ENCODE measurements at regions not wholly inside any gene's neighbourhood (a gene's known extent, or its start where the extent isn't known, plus 50 kb on each side); places are given as distances from the start of the nearest gene placed in this dataset.

DNA sequence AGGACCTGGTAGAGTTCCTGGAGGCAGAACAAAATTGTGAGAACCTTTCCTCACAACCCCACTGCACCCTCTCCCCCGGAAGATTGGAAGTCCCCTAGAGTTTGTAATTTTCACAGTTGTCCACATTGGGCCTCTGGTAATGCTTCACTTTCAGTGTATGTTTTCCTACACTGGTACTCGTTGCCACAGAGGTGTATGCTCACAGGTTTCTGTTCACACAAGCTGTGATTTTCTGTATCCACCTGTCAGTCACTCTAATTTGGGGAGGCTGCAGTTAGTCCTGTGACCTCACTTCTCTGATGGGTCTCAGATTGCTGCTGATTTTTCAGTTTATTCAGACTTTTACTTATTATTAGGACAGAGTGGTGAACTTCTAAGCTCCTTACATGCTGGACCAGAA lies 66.4 kb upstream of the BMP4 start:
- Histone ChIP-seq H4K8ac (ENCODE audit: extremely low read depth, insufficient read depth, low read length) (no peak overlapping the region), H3K4me1 (replicated peaks in 1 of 4; ENCODE audit: control insufficient read depth in 3 of 4, insufficient read depth in 4 of 4, low read length in 3 of 4) (no peaks in the 10 kb centered on the region), H2BK120ac (replicated peaks; ENCODE audit: low read depth, low read length) (no peak overlapping the region), H3K79me2 (ENCODE audit: control insufficient read depth in 1 of 2, insufficient read depth in 2 of 2, low read length in 2 of 2) (no peaks in the 10 kb centered on the region), H3K36me3 (ENCODE audit: control insufficient read depth in 2 of 4, insufficient read depth in 4 of 4, low read length in 3 of 4) (no peaks in the 10 kb centered on the region), H3K18ac (ENCODE audit: extremely low read depth, low read length) (no peak overlapping the region), H3K27me3 (replicated peaks in 1 of 4; ENCODE audit: control insufficient read depth in 3 of 4, extremely low read depth in 1 of 4, insufficient read depth in 3 of 4, low read length in 3 of 4) (no peaks in the 10 kb centered on the region), H4K20me1 (replicated peaks in 1 of 2; ENCODE audit: control insufficient read depth in 1 of 2, insufficient read depth in 2 of 2, low read length in 2 of 2) (no peaks in the 10 kb centered on the region), H2AFZ (ENCODE audit: low read length) (peak overlapping the region; percentile 19; the same call in 1 of the 2 replicates), H2BK15ac (ENCODE audit: low read length) (no peak overlapping the region), H3K9ac (replicated peaks in 1 of 4; ENCODE audit: extremely low read depth in 1 of 4, low read depth in 3 of 4, low read length in 3 of 4) (no peak overlapping the region), H3K4me2 (ENCODE audit: insufficient read depth in 1 of 2, low read depth in 2 of 2, low read length in 2 of 2) (no peak overlapping the region), H2AK5ac (ENCODE audit: low read depth, low read length) (no peak overlapping the region), H3K4me3 (ENCODE audit: extremely low read depth in 1 of 4, insufficient read depth in 2 of 4, low read depth in 3 of 4, low read length in 4 of 4) (no peak overlapping the region), H3K9me3 (ENCODE audit: insufficient read depth in 2 of 2, low read depth in 1 of 2, low read length in 1 of 2) (peaks cover 0 to 3% of the 10 kb centered on the region in 2 experiments; a peak in 1 of 4 replicates), H2BK5ac (ENCODE audit: low read depth, low read length) (no peak overlapping the region), H2BK20ac (ENCODE audit: low read length) (no peak overlapping the region), H3K23ac (ENCODE audit: insufficient read length) (no peak overlapping the region), H3K4ac (replicated peaks; ENCODE audit: insufficient read length, low read depth, low read length) (no peak overlapping the region), H4K5ac (ENCODE audit: insufficient read length, low read depth, low read length) (no peak overlapping the region), H3K27ac (ENCODE audit: low read depth, low read length) (no peak overlapping the region), H3K56ac (replicated peaks; ENCODE audit: insufficient read length, low read depth, low read length) (no peak overlapping the region), H3K14ac (ENCODE audit: insufficient read length) (no peak overlapping the region), H4K91ac (replicated peaks; ENCODE audit: insufficient read length, low read length) (no peak overlapping the region), H2BK12ac (ENCODE audit: low read depth, low read length) (no peak overlapping the region), H3K79me1 (ENCODE audit: low read depth, low read length) (no peaks in the 10 kb centered on the region), H3K23me2 (ENCODE audit: low read depth, low read length) (no peaks in the 10 kb centered on the region)
- TF ChIP-seq KDM4A (IDR thresholded peaks at IDR 0.05; ENCODE audit: low read depth, low read length, severe bottlenecking) (no peak), ZNF274 (IDR thresholded peaks at IDR 0.05; ENCODE audit: borderline replicate concordance, extremely low read depth, low read length) (no peak), SP4 (IDR thresholded peaks at IDR 0.05; ENCODE audit: low read length) (no peak), CTBP2 (IDR thresholded peaks at IDR 0.05; ENCODE audit: borderline replicate concordance, insufficient read depth, insufficient read length, low read length) (no peak), BRCA1 (IDR thresholded peaks at IDR 0.05; ENCODE audit: low read depth, low read length) (no peak), JUN (IDR thresholded peaks at IDR 0.05; ENCODE audit: low read depth, low read length) (no peak), SIN3A (conservative IDR thresholded peaks at IDR 0.05 in 1 of 2, IDR thresholded peaks at IDR 0.05 in 1 of 2; ENCODE audit: low read depth in 1 of 2, low read length in 2 of 2) (no peak)
- WGBS, 2 experiments (ENCODE audit: extremely low coverage in 1 of 2, insufficient coverage in 1 of 2, insufficient read length in 1 of 2, insufficient replicate concordance in 2 of 2, low coverage in 1 of 2, low lambda C conversion rate in 2 of 2, missing lambda C conversion rate in 1 of 2): 66% methylated on average over 2 of the region's 2 CpGs; no CpG with 5 or more reads in 1 of the 2 experiments
- DNase-seq (ENCODE audit: low read depth in 1 of 2, low spot score in 2 of 2): no peak
- FAIRE-seq: no peak
- POLR2A ChIA-PET (ENCODE audit: partially characterized antibody): no interaction called here
- CTCF ChIA-PET (ENCODE audit: partially characterized antibody): no interaction called here
